ENCODE measurements at regions not wholly inside any gene's neighbourhood (a gene's known extent, or its start where the extent isn't known, plus 50 kb on each side); places are given as distances from the start of the nearest gene placed in this dataset.
A peak's percentile ranks its signal among the peaks of the same experiment; 100 is the strongest.
"Not testable (repeated sequence)": the region's sequence is repeated elsewhere in the genome, so short reads cannot be mapped to it uniquely, and the experiment has no call there.

DNA sequence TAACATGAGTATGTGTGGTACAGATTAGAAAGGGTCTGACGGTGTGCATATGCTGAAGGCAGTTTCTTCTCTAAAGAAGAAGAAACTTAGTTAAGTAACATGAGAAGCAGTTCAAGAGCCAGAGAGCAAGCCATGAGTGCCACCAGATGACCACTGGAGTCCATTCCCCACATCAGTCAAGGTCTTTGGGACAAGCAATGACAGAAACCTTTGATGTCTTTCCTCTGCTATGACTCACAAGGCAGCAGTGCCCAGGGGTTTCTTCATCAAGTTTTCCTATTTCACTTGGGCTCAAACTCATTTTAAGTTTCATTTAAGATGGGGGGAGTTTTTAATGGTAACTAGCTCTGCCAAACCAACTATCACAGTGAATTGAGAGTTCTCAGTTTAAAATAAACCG lies 303.8 kb upstream of the TBX18 start:
- no peak for DNase-seq

GRCh38 chr6:85066266-85066665 lies 301.9 kb upstream of the TBX18 start:
- DNase-seq, result no peak

GRCh38 chr6:85065831-85066230 lies 301.4 kb upstream of the TBX18 start:
- DNase-seq, result no peak

DNA sequence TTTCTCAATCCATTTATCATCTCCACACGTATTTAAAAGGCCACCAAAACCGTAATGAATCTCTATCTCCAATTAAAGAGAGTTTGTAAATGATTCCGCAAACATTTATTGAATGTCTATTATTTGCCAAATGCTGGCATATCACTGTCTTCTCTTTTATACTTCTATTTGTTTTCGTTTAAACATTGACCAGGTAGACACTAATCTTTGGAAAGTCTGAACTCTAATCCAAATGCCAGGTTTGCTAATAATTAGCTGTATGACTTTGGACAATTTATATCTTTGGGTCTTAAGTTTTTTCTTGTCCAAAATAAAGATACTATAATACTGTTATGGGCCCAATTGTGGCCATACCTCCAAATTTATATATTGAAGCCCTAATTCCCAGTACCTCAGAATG lies 299.2 kb upstream of the TBX18 start:
- DNase-seq, result no peak

- no peak for DNase-seq
Observed at GRCh38 chr6:85062884-85063283, 298.5 kb upstream of the TBX18 start.

DNA sequence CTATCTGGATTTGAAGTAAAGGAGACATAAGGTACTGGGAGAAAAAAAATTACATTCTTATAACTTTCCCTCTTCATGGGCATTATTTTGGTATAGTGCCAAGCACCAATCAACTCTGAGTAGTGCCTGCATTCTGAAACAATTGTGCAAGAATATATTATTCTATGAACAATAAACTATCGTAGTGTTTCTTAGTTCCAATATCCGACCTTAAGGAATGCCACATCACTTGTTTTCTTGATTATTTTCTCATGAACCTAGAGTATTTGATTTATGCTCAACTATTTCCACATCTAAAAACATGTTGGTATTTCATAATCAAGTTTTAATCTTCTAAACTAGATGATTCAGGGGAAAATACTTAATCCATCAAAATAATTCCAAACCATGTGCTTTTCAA lies 294.4 kb upstream of the TBX18 start:
- DNase-seq, result no peak

DNA sequence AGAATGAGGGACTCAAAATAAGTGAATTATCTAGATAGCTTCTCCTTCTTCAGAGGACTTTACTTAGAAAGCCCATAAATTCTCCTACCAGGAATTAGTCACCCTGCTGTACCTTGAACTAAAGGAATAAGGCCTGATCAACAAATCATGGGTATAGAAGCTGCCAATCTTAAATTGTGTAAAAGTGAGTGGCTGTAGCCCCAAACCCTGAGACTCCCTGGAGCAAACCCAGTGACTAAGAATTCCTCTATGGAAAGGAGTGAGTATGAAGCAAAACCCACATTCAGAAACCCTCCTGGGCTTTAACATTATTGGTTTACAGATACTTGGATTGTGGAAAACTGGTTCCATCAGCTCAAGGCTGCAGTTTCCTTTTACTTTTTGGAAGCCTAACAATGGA lies 285.8 kb upstream of the TBX18 start:
- DNase-seq, result no peak

- no peak for DNase-seq
Observed at GRCh38 chr6:85049282-85049681, 284.9 kb upstream of the TBX18 start.

DNA sequence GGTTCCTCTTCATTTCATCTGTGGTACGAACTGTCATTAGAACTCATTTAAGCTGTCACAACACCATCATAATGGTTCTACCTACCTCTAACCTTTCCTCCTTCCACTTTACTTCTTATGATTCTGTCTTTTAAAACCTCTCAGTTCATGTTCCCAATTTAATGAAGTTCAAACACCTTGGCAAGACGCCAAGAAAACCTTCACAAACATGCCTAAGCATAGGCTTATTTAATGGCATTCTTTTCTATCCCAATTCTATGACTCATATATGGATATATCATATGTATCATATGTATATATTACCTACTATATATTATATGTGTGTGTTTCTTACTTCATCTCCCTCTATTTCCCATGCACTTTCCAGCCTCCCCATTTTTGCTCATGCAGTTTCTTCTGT lies 283.4 kb upstream of the TBX18 start:
- no peak for DNase-seq

GRCh38 chr6:85045767-85046166 lies 281.4 kb upstream of the TBX18 start:
- DNase-seq, result not testable (repeated sequence)

DNA sequence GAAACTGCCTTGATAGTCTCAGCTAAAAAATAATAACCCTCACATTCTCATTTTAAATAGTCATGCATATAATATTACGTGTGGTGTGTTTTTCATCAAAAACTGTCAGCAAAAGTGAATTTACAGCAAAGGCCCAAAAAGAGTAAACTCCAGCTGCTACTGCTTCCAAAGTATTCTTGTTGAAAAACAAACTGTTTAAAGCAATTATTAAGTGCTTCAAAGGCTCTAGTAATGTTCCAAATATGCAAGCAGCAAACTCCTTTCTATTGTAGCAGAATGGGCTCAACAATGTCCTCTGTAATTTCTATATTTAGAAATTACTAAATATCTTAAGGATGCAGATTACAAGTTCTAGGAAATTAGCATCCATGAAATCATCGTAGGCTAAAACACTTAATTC lies 280.0 kb upstream of the TBX18 start:
- no peak for DNase-seq

DNA sequence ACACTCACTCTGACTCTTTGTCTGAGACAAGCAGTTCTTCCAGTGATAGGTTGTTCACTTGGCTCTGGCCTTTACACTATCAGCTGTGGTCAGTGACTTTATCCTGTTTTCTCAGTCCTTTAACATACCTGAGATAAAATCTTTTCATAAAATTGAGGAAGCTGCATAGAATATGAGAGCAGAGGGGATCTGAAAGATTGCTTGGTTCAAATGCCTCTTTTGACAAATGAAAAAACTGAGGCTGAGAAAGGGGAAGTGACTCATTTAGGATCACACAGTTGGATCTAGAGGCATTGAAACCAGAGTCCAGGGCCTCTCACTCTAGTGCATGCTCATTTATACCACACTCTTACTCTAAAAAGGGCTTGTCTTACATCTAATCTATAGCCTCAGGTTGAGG lies 277.0 kb upstream of the TBX18 start:
- DNase-seq, result no peak

GRCh38 chr6:85037221-85037620 lies 272.8 kb upstream of the TBX18 start:
- DNase-seq, result no peak

DNA sequence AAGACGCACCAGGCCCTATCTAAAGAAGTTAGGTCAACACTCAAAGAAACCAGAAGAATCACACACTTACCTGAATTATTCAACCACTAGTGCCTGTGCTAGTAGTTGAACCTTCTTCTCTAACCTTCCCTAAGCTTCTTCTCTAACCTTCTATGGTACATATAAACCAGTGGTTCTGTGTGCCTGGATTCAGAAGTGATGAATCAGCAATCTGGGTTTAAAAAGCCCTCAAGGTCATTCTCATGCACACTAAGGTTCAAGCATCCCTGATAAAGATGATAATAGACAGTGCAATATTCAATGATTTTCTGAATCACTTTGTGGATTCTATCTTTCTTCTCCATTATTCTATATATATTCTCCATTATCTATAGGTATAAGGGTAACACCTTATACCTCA lies 271.4 kb upstream of the TBX18 start:
- no peak for DNase-seq

DNA sequence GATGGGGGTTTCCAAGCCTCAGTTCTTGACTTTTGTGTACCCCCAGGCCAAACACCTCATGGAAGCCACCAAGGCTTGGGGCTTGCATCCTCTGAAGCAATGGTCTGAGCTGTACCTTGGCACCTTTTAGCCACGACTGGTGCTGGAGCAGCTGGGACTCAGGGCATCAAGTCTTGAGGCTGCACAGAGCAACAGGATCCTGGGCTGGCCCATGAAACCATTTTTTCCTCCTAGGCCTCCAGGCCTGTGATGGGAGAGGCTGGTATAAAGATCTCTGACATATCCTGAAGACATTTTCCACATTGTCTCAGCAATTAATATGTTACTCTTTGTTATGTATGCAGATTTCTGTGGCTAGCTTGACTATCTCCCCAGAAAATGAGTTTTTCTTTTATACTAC lies 269.1 kb upstream of the TBX18 start:
- no peak for DNase-seq

DNA sequence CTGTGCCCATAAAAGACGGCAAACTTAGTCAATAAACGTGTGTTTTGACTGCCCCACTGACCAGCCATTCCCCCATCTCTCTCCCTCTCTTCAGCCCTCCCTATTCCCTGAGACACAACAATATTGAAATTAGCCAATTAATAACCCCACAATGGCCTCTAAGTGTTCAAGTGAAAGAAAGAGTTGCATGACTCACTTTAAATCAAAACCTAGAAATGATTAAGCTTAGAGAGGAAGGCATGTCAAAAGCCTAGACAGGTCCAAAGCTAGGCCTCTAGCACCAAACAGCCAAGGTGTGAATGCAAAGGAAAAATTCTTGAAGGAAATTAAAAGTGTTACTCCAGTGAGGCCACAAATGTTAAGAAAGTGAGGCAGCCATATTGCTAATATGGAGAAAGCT lies 261.6 kb upstream of the TBX18 start:
- no peak for DNase-seq

DNA sequence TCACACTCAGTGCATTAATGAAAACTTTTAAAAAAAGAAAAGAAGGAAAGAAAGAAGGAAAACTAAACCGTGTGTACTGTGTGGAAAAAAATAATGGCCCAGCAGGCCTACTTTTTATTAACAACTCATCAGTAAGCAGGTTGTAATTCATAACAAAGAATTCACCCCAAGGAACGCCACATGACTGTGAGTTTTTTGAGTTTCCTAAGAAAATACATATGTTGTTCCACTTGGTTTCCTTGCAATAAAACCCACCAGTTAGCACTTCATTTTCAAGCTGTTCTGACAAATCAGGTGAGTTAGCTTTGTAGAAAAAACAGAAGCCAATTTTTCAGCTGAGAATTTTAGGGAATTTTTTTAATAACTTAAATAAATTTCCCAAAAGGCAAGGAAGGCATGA lies 259.3 kb upstream of the TBX18 start:
- DNase-seq, result no peak

DNA sequence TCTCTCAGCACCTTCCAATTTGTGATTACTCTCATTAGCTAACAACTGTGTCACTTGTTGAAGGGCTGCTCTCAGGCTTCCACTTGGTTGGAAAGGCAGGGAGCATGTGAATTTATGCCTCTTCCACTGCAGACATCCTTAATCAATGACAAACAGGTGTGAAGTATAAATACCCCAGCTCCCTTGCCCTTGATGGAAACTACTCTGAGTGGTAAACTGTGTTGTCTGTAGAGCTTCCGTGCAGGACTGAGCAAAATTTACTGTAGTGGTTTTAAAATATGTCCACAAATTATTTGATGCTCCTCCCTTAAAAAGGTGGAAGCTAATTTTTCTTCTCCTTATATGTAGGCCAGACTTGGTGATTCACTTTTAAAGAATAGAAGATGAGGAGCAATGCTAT lies 253.0 kb upstream of the TBX18 start:
- DNase-seq, result no peak

DNA sequence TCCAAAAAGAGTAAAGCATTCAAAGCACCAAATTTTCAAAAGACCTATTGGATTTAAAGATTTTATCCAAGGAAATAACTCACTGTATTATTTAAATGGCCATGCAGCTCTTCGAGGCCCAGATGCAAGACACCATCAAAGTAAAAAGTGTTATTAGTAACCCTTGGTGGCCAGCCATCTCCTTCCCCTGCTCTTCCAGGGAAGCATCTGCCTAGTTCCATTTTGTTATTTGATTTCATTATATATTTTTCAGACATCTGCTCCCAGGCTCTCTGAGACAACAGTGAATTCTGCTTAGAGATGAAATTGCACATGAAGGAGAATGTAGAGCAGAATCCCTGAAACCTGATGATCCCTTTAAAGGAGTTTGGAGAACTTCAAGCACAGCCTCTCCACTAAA lies 252.3 kb upstream of the TBX18 start:
- no peak for DNase-seq

DNA sequence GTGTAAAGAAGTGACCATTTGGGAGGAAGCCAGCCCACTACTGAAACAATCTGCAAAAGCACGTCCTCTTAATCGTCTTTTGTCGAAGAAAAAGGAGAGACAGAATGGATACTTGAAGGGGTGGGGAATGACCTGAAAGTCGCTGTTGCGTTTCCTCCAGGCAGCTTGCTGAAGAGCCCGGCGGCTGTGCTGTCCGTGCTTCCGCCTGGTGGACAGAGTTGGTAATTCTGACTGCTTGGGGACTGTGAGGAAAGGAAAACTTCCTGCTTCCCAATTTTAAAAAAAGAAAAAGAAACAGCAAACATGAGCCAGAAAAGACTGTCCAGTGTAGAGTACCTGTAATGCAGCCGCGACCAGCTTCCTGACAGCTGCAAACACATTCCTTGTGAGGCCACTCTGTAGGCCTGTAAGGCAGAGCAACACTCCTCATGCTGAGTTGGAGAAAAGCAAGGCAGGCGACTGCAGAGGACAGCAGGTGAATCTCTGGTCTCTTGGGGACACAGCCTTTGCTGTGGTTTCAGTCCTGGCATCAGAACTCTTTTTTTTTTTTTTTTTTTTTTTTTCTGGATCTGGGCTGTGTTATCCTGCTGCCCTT lies 251.1 kb upstream of the TBX18 start:
- peak; percentile 11 for DNase-seq

GRCh38 chr6:85010865-85011264 lies 246.5 kb upstream of the TBX18 start:
- DNase-seq, result no peak

GRCh38 chr6:85008296-85009009 lies 244.1 kb upstream of the TBX18 start:
- DNase-seq, result no peak

- DNase-seq, result no peak
Observed at GRCh38 chr6:85006362-85006761, 242.0 kb upstream of the TBX18 start.

- DNase-seq, result no peak
Observed at GRCh38 chr6:85005494-85005893, 241.1 kb upstream of the TBX18 start.

GRCh38 chr6:85004361-85004995 lies 240.1 kb upstream of the TBX18 start:
- DNase-seq, result no peak

Data from amniotic stem cell (primary cell).